Left lung (tissue), 4 donors: ENCODE measurements at regions not wholly inside any gene's neighbourhood (a gene's known extent, or its start where the extent isn't known, plus 50 kb on each side); places are given as distances from the start of the nearest gene placed in this dataset.

Source experiments
- ATAC-seq: fragments of 200-7000 bp; cut with Tn5 transposase; one replicate; pipeline ENCODE4 v1.9.1; 2020; ENCODE audit warnings: moderate library complexity
- DNase-seq, 4 donors: peaks; one replicate each; pipeline ENCODE4 v3.0.0-alpha.2; 2013 to 2020
- H3K27ac ChIP-seq, 2 donors: fragments of 200-600 bp; sonication (generic) in 1 of 2; one replicate each; pipeline versions ENCODE4 v1.5.0 to v1.8.0; 2020 to 2021
- H3K27me3 ChIP-seq, 2 donors: fragments of 200-600 bp; sonication (generic) in 1 of 2; one replicate each; pipeline versions ENCODE4 v1.5.0 to v1.8.0; 2020 to 2021
- H3K36me3 ChIP-seq, 2 donors: fragments of 200-600 bp; sonication (generic) in 1 of 2; one replicate each; pipeline versions ENCODE4 v1.5.0 to v1.8.0; 2020 to 2021
- H3K4me1 ChIP-seq, 2 donors: fragments of 200-600 bp; one replicate each; pipeline ENCODE4 v1.8.0; 2021
- H3K4me3 ChIP-seq, 2 donors: fragments of 200-600 bp; sonication (generic) in 1 of 2; one replicate each; pipeline versions ENCODE4 v1.5.0 to v1.8.0; 2020 to 2021; ENCODE audit warnings: mild to moderate bottlenecking in 1 of 2
- H3K9me3 ChIP-seq, 2 donors: fragments of 200-600 bp; sonication (generic) in 1 of 2; one replicate each; pipeline versions ENCODE4 v1.5.0 to v1.8.0; 2020 to 2021
- intact Hi-C, 2 donors: fragments of 100-400 bp; cut with DNase I; formaldehyde crosslinking; loops; one replicate each; pipeline versions ENCODE4 v1.11.2 to v1.14.2; 2022
- TF ChIP-seq, protein P1 (sequence below), 2 donors: fragments of 200-600 bp; sonication (generic) in 1 of 2; IDR thresholded peaks; one replicate each; pipeline versions ENCODE4 v1.5.0 to v1.8.0; 2021; ENCODE audit warnings: antibody characterized with exemption in 2 of 2
- donor health status: DM: no; HTN: yes; CAD: no.
- donor health status: DM: no; HTN: no; CAD: no.

DNA sequence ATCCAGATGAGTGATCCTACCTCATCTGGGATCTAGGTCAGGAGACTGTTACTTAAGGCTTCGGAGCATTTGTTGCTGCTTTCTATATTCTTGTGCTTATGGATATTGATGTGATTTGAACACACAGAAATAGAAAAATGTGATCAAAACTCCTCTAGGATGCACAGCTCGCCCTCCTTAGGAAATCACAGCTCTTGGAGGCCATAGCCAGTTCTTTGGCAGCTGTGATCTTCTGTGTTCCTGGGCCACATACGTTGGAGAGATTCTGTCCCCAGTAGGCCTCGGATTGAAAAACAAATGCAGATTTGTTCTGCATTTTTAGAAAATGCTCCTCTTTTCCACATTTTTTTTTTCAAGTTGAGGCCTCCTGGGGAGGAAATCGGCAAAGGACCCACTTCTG lies 437.4 kb upstream of the THBS1 start:
- no peak overlapping the region for H3K27ac ChIP-seq
- DNase-seq, result no peak
- H3K4me3 ChIP-seq, result no peak overlapping the region
- TF ChIP-seq, protein P1, sequence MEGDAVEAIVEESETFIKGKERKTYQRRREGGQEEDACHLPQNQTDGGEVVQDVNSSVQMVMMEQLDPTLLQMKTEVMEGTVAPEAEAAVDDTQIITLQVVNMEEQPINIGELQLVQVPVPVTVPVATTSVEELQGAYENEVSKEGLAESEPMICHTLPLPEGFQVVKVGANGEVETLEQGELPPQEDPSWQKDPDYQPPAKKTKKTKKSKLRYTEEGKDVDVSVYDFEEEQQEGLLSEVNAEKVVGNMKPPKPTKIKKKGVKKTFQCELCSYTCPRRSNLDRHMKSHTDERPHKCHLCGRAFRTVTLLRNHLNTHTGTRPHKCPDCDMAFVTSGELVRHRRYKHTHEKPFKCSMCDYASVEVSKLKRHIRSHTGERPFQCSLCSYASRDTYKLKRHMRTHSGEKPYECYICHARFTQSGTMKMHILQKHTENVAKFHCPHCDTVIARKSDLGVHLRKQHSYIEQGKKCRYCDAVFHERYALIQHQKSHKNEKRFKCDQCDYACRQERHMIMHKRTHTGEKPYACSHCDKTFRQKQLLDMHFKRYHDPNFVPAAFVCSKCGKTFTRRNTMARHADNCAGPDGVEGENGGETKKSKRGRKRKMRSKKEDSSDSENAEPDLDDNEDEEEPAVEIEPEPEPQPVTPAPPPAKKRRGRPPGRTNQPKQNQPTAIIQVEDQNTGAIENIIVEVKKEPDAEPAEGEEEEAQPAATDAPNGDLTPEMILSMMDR (IDR thresholded peaks at IDR 0.05), result no peak
- intact Hi-C loops, result no loop called here
- H3K36me3 ChIP-seq, result no peaks in the 10 kb centered on the region
- no peak for ATAC-seq
- H3K4me1 ChIP-seq, result no peaks in the 10 kb centered on the region
- no peaks in the 10 kb centered on the region for H3K27me3 ChIP-seq
- no peaks in the 10 kb centered on the region for H3K9me3 ChIP-seq

DNA sequence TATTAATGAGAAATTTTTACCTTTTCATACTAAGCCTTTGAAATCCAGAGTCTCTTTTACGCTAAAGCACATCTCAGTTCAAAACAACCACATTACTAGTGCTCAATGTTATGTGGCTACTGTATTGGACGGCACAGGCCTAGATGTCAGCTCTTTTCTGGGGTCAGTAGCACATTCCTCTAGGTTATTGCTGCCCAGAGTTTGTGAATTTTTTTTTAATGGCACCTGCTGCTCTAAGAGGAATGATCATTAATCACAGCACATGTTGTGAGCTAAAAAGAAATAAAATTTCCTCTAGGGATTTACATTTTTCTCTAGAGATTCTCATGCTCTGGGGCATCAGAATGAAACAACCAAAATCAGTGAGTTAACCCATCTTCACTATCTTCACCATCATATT lies 436.8 kb upstream of the THBS1 start:
- DNase-seq (no peak), ATAC-seq (no peak)
- Histone ChIP-seq H3K4me3 (no peak overlapping the region), H3K27me3 (no peaks in the 10 kb centered on the region), H3K36me3 (no peaks in the 10 kb centered on the region), H3K4me1 (no peaks in the 10 kb centered on the region), H3K9me3 (no peaks in the 10 kb centered on the region), H3K27ac (no peak overlapping the region)
- TF ChIP-seq, protein P1 (IDR thresholded peaks at IDR 0.05), result no peak
- intact Hi-C loops, result no loop called here

DNA sequence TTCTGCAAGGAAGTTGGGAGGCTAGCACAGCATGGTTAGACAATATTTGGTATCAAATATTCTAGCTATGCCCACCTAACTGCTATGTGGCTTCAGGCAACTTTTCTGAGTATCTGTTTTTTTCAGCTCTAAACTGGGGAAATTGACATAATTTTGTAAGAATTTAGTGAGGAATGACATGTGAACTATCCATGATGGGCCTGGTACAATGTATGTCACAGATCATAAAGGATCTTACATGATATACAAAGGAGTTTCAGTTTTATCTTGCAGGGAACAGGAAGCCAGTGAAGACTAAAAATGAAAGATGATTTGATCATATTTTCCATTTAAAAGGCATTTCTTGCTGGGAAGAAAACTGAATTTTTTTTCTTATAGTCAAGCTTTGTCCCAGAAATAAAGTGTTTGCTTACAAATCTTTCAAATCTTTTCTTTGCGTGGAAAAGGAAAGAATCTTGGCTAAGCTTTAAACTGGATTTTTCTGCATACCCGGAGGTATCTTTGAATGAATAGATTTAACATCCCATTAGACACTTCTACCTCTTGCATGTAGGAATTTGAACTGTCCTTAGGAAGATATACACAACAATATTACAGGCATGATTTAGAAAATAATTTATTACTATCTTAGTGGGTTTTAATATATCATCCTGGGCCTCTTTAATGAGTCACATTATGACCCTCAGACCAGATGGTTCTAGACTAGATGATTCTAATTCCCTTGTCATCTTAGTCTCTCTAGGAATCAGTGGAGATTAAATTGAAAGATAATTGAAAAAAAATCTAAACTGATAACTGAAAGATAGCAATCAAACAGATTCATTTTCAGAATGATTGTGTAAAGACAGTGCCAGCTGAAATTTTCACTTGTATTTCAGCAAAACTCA lies 436.0 kb upstream of the THBS1 start:
- no peaks in the 10 kb centered on the region for H3K4me1 ChIP-seq
- no peak overlapping the region for H3K4me3 ChIP-seq
- DNase-seq, result no peak
- TF ChIP-seq, protein P1 (IDR thresholded peaks at IDR 0.05), result no peak
- no peak for ATAC-seq
- intact Hi-C loops, result no loop called here
- no peaks in the 10 kb centered on the region for H3K36me3 ChIP-seq
- no peaks in the 10 kb centered on the region for H3K9me3 ChIP-seq
- peak overlapping the region in 1 of 2 donors; percentile 2 for H3K27ac ChIP-seq
- H3K27me3 ChIP-seq, result no peaks in the 10 kb centered on the region

DNA sequence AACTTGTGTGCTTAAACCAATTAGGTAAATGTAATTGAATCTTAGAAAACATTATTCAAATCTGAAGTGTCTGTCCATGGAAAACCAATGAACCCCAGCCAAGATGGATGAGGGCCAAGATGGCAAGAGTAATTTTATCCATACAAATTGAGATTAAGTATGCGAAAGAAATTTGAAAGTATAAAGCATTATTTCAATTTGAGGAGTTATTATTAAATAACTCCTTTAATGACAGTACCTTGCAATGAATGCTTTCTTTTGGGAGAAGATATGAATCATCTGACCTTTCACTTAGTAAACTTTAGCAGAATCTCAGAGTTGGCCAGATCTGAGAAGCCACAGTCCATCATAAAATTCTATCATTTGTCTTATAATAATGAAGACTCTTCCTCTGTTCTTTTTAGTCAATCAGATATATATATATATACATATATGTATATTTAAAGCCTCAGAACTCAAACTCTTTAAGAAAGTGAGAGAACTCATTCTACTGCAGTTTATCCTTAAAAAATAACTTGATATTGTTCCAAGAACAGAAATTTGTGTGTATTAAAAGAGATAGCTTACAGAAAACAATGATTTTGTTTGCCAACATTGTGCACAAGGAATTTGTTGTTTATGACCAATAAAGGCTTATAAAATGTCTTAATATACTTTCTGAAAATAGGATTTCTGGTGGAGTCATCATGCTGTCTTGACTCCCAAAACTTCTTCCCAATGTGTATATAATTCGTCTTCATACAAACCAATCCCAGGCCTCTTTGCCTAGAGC lies 434.8 kb upstream of the THBS1 start:
- Histone ChIP-seq H3K9me3 (no peaks in the 10 kb centered on the region), H3K36me3 (no peaks in the 10 kb centered on the region), H3K4me3 (no peak overlapping the region), H3K4me1 (no peaks in the 10 kb centered on the region), H3K27me3 (no peaks in the 10 kb centered on the region), H3K27ac (no peak overlapping the region)
- TF ChIP-seq, protein P1 (IDR thresholded peaks at IDR 0.05), result no peak
- DNase-seq, result no peak
- ATAC-seq, result no peak
- intact Hi-C loops, result no loop called here

DNA sequence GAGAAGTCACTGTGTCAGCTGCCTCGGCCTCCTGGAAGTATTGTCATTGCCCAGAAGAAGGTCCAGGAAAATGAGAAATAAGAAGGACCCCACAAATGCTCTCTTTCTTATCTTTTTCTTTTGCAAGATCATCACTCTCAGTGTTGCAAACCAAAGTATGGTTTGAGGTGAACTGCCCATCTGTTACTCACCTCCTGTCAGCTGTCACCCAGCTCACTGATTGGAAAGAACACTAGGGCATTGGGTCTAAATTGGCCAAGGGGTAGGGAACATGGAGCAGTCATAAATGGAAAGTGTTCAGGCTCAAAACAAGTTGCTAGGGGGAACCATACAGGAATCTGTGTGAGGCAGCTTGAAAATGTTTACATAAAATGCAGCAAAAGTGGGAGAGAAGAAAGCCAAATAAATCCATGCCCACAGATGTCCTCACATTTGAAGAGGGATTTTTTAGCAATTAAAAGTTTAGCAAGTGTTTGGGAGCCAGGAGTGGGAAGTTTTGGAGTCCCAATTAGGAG lies 431.2 kb upstream of the THBS1 start:
- no peak for DNase-seq
- Histone ChIP-seq H3K27me3 (no peaks in the 10 kb centered on the region), H3K9me3 (no peaks in the 10 kb centered on the region), H3K4me1 (peaks cover 0 to 5% of the 10 kb centered on the region in 2 donors), H3K36me3 (no peaks in the 10 kb centered on the region), H3K4me3 (no peak overlapping the region), H3K27ac (no peak overlapping the region)
- TF ChIP-seq, protein P1 (IDR thresholded peaks at IDR 0.05), result no peak
- ATAC-seq, result no peak
- intact Hi-C loops, result no loop called here
